ENCODE measurements at regions not wholly inside any gene's neighbourhood (a gene's known extent, or its start where the extent isn't known, plus 50 kb on each side); places are given as distances from the start of the nearest gene placed in this dataset.

DNA sequence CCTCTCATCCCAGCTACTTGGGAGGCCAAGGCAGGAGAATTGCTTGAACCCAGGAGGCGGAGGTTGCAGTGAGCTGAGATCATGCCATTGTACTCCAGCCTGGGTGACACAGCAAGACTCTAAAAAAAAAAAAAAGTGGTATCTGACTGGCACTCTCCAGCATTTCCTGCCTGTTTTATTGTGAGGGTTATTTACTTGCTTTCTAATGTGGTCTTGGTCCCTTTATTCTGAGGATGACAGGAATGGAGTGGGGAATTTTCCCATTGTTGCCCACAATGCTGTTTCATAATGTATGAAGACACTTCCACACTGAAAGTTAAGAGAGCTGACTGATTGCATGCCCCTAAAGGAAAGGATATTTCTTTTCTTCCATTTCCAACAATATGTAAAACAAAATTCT lies 286.5 kb upstream of the MTNR1B start:
- CTCF ChIA-PET: no interaction called here
- H3K4me1 Mint-ChIP-seq: no peaks in the 10 kb centered on the region
- no peak overlapping the region for H3K4me3 Mint-ChIP-seq
- H3K27ac Mint-ChIP-seq: no peak overlapping the region
- no peak for DNase-seq
- no peaks in the 10 kb centered on the region for H3K27me3 Mint-ChIP-seq
- POLR2A ChIA-PET: no interaction called here
- no peaks in the 10 kb centered on the region for H3K9me3 Mint-ChIP-seq
- H3K36me3 Mint-ChIP-seq (ENCODE audit: low read depth): no peaks in the 10 kb centered on the region

DNA sequence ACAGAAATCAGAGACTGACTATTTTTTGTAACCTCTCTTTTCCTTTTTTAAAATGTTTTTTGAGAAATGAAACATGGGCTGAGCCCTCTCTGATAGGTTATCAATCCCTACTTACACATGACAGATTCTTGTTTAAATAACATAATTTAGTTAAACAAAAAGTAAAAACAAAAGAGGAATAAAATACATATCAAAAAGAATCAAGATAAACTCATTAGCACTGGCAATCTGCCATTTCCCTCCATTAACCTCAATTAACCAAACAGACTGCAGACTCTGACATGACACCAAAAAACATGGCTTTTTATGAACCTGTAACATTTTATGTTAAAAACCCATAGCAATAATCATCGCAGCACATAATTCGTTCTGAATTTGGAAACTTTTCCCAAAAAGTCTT lies 284.4 kb upstream of the MTNR1B start:
- ChIA-PET POLR2A (no interaction called here), CTCF (no interaction called here)
- Mint-ChIP-seq H3K27me3 (no peaks in the 10 kb centered on the region), H3K4me1 (no peaks in the 10 kb centered on the region), H3K4me3 (no peak overlapping the region), H3K36me3 (ENCODE audit: low read depth) (no peaks in the 10 kb centered on the region), H3K27ac (no peak overlapping the region), H3K9me3 (no peaks in the 10 kb centered on the region)
- DNase-seq: no peak

DNA sequence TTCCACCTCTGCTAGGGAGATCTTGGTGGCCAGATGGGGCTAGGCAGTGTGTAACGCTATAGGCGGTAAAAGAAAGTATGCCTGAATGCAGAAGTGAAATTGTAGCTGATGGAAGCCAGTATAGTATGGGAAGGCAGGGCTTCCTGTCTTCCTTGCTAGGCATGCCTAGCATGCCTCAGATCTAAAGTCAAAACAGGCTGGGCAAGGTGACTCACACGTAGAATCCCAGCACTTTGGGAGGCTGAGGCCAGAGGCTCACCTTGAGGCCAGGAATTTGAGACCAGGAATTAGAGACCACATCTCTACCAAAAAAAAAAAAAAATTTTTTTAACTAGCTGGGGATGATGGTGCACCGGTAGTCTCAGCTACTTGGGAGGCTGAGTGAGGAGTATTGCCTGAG lies 281.7 kb upstream of the MTNR1B start:
- Mint-ChIP-seq H3K9me3 (no peaks in the 10 kb centered on the region), H3K4me3 (no peak overlapping the region), H3K4me1 (no peaks in the 10 kb centered on the region), H3K27me3 (no peaks in the 10 kb centered on the region), H3K36me3 (ENCODE audit: low read depth) (no peaks in the 10 kb centered on the region), H3K27ac (no peak overlapping the region)
- ChIA-PET CTCF (no interaction called here), POLR2A (no interaction called here)
- no peak for DNase-seq

DNA sequence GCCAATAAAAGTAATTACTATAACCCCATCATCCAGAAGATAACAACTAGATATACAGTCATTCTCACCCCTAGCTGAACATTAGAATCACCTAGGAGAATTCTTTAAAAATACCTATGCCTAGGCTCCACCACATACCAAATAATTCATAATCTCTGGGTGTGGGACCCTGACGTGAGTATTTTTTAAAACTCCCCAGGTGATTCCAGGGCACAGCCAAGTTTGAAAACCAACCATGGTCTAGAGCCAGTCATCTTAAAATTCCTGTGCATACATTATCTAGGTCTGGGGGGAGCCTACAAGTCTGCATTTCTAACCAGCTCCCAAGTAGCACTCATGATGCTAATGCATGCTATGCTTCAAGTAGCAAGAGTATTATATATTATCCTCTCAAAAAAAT lies 281.0 kb upstream of the MTNR1B start:
- H3K9me3 Mint-ChIP-seq: no peaks in the 10 kb centered on the region
- H3K4me1 Mint-ChIP-seq: no peaks in the 10 kb centered on the region
- POLR2A ChIA-PET: no interaction called here

DNA sequence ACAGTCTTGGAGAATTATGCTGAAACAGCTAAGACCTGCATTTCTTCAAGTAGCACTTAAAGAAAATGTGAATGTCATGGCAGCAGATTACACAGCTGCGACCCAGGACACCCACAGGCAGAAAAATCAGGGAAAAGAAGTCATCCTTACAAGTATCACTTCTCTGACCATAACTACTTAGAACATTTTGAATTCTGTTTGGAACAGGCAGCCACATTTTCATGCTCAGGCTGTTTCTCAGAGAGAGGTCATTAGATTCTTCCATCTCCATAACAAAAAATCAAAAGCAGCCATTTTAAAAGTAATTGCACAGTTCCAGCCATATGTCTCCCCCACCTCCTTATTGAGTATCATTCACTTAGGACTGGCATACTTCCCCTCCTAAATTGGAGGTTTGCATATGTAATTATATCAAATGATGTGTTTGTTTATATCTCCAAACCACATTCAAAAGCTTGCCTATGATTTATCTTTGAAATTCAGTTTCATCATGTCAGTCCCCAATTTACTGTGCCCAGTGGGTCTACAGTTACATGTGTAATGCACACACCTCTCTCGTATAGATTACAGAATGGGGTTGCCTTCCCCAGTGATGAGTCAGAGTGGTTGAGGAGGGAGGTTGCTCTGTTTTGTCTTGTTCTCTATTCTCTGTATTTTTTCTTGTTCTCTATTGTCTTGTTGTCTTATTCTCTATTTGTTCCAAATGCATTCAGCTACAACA lies 276.5 kb upstream of the MTNR1B start:
- no peak for DNase-seq
- Mint-ChIP-seq H3K27me3 (no peaks in the 10 kb centered on the region), H3K4me1 (no peaks in the 10 kb centered on the region), H3K4me3 (no peak overlapping the region), H3K36me3 (ENCODE audit: low read depth) (no peaks in the 10 kb centered on the region), H3K9me3 (no peaks in the 10 kb centered on the region), H3K27ac (no peak overlapping the region)
- ChIA-PET CTCF (no interaction called here), POLR2A (no interaction called here)

More for the DNA sequence above, 281.0 kb upstream of the MTNR1B start:
- Mint-ChIP-seq H3K36me3 (ENCODE audit: low read depth) (no peaks in the 10 kb centered on the region), H3K4me3 (no peak overlapping the region), H3K27me3 (no peaks in the 10 kb centered on the region), H3K27ac (no peak overlapping the region)
- no peak for DNase-seq
- CTCF ChIA-PET: no interaction called here

DNA sequence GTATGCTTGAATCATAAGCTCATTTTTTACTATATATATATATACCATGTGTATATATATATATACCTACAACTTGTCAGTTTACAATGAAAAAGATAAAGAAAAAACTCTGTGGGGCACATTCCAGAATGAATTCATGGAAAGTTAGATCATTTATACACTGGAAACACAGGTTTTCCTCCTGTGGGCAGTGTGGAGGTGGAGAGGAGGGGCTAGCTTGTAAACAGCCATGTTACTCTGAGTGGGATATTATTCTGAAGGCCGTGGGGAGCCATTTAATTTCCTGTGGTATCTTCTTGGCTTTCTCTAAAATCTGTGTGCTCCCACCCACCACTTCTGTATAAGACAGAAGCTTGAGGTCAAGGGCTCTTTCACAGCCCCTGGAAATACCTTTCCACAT lies 273.4 kb upstream of the MTNR1B start:
- no peaks in the 10 kb centered on the region for H3K9me3 Mint-ChIP-seq
- H3K27me3 Mint-ChIP-seq: no peaks in the 10 kb centered on the region
- H3K4me1 Mint-ChIP-seq: no peaks in the 10 kb centered on the region
- no peak for DNase-seq
- no peak overlapping the region for H3K4me3 Mint-ChIP-seq
- no peak overlapping the region for H3K27ac Mint-ChIP-seq
- ChIA-PET POLR2A (no interaction called here), CTCF (no interaction called here)
- no peaks in the 10 kb centered on the region for H3K36me3 Mint-ChIP-seq (ENCODE audit: low read depth)

DNA sequence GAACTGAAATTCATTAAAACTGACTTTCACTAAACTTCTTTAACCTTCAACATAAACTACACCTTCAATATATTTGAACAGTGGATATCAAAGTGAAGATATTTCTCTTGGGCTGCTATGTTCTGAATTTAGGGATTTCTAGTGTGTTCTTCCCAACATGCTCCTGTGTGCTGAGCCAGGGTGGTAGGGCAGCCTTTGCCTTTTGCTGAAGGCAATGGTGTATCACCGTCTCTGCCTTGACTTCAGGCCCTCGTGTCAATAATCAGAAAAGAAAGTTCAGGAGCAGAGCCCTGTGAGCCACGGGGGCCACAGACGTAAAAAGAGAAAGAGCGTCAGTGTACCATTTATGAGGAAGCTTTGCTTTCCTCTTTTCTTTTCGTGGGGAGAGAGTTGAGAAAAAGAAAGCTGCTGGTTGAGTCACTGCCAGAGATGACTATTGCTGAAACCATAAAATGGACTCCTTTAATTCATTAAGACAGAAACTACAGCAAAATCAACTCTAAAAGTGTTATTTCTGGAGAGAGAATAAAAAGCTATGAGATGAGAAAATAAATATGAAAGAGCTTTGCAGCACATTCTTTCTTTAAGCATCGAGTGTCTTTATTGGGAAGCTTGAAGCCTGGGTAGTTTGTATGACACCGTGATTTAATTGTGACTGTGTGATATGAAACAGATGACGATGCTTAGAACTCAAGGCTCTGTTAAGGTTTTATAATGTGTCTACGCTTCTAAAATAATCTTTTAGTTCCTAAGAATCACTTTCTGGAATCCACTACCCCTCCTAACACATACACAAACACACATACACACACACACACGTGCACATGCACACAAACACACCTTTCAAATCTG lies 271.8 kb upstream of the MTNR1B start:
- no peak for DNase-seq
- Mint-ChIP-seq H3K27me3 (no peaks in the 10 kb centered on the region), H3K4me3 (no peak overlapping the region), H3K4me1 (no peaks in the 10 kb centered on the region), H3K27ac (no peak overlapping the region), H3K36me3 (ENCODE audit: low read depth) (no peaks in the 10 kb centered on the region), H3K9me3 (no peaks in the 10 kb centered on the region)
- CTCF ChIA-PET: no interaction called here
- POLR2A ChIA-PET: no interaction called here

DNA sequence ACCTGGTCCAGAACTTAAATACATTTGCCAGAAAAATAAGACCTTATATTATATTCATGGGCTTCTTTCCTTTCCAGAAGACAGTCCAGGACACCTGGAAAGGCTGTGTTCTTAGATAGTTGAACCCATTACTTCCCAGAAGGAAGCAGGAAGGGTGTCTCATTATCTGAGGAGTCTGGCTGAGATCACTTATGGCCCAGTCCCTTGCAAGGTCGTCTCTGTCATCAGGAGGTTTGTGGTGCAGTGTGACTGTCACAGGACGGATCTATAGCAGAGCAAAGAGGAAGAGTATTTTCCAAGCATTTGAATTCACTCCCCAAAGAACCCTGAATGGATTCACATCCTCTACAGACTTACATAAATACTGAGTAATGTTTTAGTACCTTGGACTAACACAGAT lies 270.7 kb upstream of the MTNR1B start:
- H3K4me1 Mint-ChIP-seq: no peaks in the 10 kb centered on the region
- DNase-seq: no peak
- no peak overlapping the region for H3K4me3 Mint-ChIP-seq
- H3K27ac Mint-ChIP-seq: no peak overlapping the region
- ChIA-PET CTCF (no interaction called here), POLR2A (no interaction called here)
- no peaks in the 10 kb centered on the region for H3K36me3 Mint-ChIP-seq (ENCODE audit: low read depth)
- no peaks in the 10 kb centered on the region for H3K9me3 Mint-ChIP-seq
- H3K27me3 Mint-ChIP-seq: no peaks in the 10 kb centered on the region

DNA sequence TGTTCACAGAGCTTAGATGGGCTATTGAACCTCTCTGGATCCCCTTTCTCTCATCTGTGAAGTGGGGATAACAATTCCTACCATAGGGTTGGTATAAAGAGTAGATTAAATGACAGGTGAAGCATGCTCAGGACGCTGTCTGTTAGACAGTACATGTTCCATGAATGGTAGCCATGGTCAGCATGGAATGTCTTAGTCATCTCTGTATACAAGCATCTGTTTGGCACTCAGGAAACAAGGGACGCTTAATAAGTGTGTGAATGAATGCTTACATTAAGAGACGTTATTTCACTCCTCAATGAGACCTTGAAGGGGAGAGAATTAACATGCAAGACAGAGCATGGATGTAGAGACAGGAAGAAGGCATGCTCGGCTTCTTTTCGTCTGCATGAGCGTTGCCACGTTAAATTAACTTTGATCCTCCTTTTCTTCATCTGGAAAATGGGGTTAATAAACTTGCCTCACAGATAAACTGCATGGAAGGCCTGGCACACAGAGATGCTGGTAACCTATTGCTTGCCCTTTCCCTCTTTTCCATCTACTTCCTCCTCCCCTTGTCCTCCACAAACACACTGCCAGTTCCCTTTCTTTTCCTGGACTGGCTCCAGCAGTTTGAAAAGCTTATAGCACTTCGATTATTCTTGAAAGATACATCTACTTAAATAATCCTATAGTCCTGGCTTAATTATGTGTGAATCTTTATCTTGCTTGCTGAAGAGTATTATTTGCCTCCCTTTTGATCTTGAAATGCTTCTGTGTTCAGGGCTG lies 267.2 kb upstream of the MTNR1B start:
- no peak overlapping the region for H3K4me3 Mint-ChIP-seq
- peaks cover 21% of the 10 kb centered on the region for H3K9me3 Mint-ChIP-seq
- no peaks in the 10 kb centered on the region for H3K4me1 Mint-ChIP-seq
- no peak overlapping the region for H3K27ac Mint-ChIP-seq
- ChIA-PET CTCF (no interaction called here), POLR2A (no interaction called here)
- H3K36me3 Mint-ChIP-seq (ENCODE audit: low read depth): no peaks in the 10 kb centered on the region
- no peaks in the 10 kb centered on the region for H3K27me3 Mint-ChIP-seq
- DNase-seq: no peak

DNA sequence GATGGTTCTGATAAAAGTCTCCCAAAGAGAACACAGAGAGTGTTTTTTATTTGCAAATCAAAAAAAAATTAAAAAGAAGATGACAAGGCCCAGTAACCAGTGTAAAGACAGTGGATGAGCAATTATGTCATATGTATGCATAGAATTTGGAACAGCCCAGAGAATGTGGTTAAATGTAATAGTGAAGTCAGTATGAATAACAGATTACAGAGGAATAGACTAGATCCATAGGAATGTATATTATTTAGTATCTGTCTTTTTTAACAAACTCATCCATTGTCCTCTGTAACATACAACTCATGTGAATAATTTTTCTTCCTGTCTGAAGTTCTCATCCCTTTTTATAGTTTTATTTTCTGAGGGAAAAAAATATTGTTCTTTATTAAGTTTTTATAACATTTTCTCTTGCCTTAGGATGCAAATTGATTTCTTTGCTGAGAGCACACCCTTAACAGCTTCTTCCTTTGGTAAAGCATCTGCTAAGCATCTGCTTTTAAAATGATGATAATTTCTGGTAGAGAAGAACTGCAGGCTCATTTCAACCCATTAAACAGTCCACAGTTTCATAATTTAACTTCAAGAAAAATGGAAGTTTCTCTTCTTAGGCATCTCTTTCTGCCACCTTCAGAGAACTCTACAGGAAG lies 266.5 kb upstream of the MTNR1B start:
- POLR2A ChIA-PET: no interaction called here
- Mint-ChIP-seq H3K27ac (no peak overlapping the region), H3K4me1 (no peaks in the 10 kb centered on the region), H3K9me3 (peaks cover 21% of the 10 kb centered on the region), H3K4me3 (no peak overlapping the region), H3K27me3 (no peaks in the 10 kb centered on the region), H3K36me3 (ENCODE audit: low read depth) (no peaks in the 10 kb centered on the region)
- no peak for DNase-seq
- CTCF ChIA-PET: no interaction called here

DNA sequence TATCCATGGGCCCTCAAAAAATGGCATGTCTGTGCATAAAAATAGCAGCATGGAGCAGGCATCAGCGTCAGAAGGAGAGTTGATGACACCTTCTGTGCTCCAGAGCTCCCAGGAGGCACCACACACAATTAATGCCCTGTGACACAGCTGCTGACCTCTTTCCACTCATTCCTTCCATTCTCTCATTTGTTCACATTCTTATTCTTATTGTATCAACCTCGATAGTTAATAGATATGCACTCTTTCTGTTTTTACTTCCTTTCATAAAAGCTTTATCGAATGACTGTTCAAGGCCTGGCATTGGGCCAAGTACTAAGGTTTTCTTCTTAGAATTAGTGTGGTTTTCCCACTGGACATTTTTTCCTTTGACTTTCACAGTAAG lies 266.0 kb upstream of the MTNR1B start:
- no peaks in the 10 kb centered on the region for H3K27me3 Mint-ChIP-seq

DNA sequence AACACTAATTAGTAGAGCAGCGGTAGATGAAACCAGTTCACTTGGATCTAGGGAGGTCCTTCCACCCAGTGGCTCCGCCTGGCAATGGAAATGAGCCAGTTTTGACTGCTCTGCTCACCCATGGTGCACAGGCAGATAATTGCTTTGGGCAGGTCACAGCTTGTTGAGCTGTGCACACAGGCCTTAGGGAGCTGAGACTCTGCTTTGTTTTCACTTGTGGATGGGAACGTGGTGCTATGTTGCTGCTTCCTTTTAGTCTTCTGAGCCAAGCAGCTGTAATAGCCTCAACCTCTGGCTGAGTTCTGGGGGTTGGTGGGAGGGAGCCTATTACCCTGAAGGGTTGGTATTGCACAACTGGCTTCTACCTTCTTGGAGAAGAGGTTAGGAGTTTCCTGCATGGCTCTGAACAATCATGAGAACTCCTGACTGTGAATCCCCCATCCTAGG lies 262.3 kb upstream of the MTNR1B start:
- peaks cover 21% of the 10 kb centered on the region for H3K9me3 Mint-ChIP-seq
- ChIA-PET CTCF (no interaction called here), POLR2A (no interaction called here)
- DNase-seq: no peak
- no peaks in the 10 kb centered on the region for H3K4me1 Mint-ChIP-seq
- H3K27me3 Mint-ChIP-seq: no peaks in the 10 kb centered on the region
- no peak overlapping the region for H3K4me3 Mint-ChIP-seq
- no peak overlapping the region for H3K27ac Mint-ChIP-seq
- H3K36me3 Mint-ChIP-seq (ENCODE audit: low read depth): no peaks in the 10 kb centered on the region

More for the DNA sequence above, 266.0 kb upstream of the MTNR1B start:
- Mint-ChIP-seq H3K27ac (no peak overlapping the region), H3K9me3 (peaks cover 21% of the 10 kb centered on the region), H3K4me3 (no peak overlapping the region), H3K4me1 (no peaks in the 10 kb centered on the region), H3K36me3 (ENCODE audit: low read depth) (no peaks in the 10 kb centered on the region)
- ChIA-PET POLR2A (no interaction called here), CTCF (no interaction called here)
- DNase-seq: no peak

DNA sequence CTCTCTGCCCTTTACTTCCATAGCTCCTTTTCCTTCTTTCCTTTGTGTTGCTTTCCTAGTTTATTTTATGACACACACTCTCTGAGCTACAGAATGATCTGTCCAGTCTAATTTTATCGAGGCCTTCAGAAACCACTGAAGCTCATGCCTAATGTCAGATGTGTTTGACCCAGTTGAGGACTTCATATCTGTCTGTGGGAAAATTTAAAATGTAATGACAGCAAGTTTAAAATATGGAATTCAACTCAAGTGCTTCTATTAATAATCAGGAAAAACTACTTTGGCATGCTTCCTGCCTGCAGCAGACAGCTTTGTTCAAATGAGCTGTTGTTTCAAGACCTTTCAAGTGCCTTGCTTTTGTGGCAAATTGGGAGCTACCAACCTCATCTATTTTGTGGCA lies 261.8 kb upstream of the MTNR1B start:
- ChIA-PET CTCF (no interaction called here), POLR2A (no interaction called here)
- no peak for DNase-seq
- Mint-ChIP-seq H3K9me3 (peaks cover 21% of the 10 kb centered on the region), H3K36me3 (ENCODE audit: low read depth) (no peaks in the 10 kb centered on the region), H3K4me3 (no peak overlapping the region), H3K27ac (no peak overlapping the region), H3K27me3 (no peaks in the 10 kb centered on the region), H3K4me1 (no peaks in the 10 kb centered on the region)
